ENCODE measurements at regions not wholly inside any gene's neighbourhood (a gene's known extent, or its start where the extent isn't known, plus 50 kb on each side); places are given as distances from the start of the nearest gene placed in this dataset.
"Not testable (repeated sequence)": the region's sequence is repeated elsewhere in the genome, so short reads cannot be mapped to it uniquely, and the experiment has no call there.

DNA sequence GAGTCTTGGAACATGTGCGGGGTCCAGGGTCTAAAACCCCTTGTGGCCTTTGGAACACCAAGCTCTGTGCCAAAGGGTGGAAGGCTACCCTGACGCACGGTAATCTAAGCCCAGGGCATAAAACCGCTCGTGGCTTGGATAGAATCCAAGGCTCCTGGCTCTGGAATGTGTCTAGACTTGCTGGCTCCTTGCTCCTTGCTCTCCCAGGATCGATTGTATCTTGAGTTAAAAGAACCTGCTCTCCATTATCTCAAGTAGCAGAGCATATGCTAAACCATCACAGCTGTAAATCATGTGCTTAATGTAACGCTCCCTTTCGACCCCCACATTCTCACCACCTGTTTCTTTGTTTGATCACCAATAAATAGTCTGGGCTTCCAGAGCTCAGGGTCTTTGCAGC lies 50.3 kb downstream of the TLCD4 start:
- peak; percentile 20 for DNase-seq (ENCODE audit: low read depth)
- not testable (repeated sequence) for H3K4me3 ChIP-seq (ENCODE audit: low read depth, low read length)

DNA sequence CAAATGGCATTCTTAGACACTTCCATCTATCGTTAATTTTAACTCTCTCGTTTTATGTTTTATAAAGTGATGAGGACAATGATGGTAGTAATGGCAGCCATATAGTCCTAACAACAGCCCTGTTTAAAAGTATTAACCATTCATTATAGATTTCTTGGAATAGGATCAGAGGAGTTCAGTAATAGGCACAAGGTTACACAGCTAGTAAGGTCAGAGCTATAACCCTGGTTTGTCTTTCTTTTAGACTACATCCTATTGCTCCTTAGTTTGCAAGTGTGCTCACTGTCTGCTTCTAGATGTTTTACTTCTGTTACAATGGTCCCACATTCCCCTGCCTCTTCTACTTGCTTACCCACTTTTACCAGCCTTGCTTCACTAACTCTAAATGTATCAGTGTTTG lies 50.9 kb downstream of the TLCD4 start:
- no peak for DNase-seq (ENCODE audit: low read depth)
- H3K4me3 ChIP-seq (ENCODE audit: low read depth, low read length): no peak overlapping the region
- TF ChIP-seq, protein P1, sequence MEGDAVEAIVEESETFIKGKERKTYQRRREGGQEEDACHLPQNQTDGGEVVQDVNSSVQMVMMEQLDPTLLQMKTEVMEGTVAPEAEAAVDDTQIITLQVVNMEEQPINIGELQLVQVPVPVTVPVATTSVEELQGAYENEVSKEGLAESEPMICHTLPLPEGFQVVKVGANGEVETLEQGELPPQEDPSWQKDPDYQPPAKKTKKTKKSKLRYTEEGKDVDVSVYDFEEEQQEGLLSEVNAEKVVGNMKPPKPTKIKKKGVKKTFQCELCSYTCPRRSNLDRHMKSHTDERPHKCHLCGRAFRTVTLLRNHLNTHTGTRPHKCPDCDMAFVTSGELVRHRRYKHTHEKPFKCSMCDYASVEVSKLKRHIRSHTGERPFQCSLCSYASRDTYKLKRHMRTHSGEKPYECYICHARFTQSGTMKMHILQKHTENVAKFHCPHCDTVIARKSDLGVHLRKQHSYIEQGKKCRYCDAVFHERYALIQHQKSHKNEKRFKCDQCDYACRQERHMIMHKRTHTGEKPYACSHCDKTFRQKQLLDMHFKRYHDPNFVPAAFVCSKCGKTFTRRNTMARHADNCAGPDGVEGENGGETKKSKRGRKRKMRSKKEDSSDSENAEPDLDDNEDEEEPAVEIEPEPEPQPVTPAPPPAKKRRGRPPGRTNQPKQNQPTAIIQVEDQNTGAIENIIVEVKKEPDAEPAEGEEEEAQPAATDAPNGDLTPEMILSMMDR (IDR thresholded peaks at IDR 0.05; ENCODE audit: insufficient read depth, low read depth, low read length): no peak

DNA sequence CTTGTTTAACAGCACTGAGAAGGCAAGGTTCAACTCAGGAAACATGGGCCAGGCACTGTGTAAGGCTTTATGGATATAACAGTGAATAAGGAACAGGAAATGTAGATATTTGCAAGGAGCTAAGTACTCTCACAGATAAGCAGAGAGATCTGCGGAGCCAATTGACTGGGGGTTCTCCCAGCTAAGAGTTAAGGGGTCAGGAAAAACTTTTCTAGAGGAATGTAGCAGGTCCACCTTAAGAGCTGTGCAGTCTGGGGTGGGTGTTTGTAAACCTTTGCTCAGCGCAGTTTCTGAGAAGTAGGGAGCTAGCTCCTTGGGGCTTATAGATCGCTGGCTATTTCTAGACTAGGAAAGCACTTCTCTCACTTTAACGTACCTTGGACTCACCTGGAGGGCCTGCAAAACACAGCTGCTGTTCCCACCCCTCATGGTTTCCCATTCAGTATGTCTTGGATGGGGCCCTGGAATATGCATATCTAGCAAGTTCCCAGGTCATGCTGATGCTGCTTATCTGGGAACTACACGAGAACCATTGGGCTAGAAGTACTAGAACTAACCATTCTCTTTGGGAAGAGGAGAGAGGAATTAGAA lies 51.7 kb downstream of the TLCD4 start:
- DNase-seq (ENCODE audit: low read depth): no peak
- TF ChIP-seq, protein P1 (IDR thresholded peaks at IDR 0.05; ENCODE audit: insufficient read depth, low read depth, low read length): no peak
- no peak overlapping the region for H3K4me3 ChIP-seq (ENCODE audit: low read depth, low read length)

DNA sequence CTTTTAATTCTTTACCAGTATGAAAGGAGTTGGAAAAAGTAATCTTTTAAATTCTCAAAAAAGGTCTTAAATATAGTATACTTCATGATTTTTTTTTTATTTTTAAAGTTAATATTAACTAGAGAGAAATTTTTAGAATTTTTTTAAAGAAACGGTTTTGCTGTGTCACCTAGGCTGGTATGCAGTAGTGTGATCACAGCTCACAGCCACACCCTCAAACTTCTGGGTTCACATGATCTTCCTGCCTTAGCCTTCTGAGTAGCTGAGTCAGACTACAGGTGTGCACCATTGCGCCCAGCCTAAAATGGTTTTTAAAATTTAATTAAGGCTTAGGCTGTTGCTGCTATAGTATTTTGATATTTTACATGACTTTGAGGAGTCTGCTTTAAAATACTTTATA lies 52.4 kb downstream of the TLCD4 start:
- no peak overlapping the region for H3K4me3 ChIP-seq (ENCODE audit: low read depth, low read length)
- TF ChIP-seq, protein P1 (IDR thresholded peaks at IDR 0.05; ENCODE audit: insufficient read depth, low read depth, low read length): no peak
- no peak for DNase-seq (ENCODE audit: low read depth)

DNA sequence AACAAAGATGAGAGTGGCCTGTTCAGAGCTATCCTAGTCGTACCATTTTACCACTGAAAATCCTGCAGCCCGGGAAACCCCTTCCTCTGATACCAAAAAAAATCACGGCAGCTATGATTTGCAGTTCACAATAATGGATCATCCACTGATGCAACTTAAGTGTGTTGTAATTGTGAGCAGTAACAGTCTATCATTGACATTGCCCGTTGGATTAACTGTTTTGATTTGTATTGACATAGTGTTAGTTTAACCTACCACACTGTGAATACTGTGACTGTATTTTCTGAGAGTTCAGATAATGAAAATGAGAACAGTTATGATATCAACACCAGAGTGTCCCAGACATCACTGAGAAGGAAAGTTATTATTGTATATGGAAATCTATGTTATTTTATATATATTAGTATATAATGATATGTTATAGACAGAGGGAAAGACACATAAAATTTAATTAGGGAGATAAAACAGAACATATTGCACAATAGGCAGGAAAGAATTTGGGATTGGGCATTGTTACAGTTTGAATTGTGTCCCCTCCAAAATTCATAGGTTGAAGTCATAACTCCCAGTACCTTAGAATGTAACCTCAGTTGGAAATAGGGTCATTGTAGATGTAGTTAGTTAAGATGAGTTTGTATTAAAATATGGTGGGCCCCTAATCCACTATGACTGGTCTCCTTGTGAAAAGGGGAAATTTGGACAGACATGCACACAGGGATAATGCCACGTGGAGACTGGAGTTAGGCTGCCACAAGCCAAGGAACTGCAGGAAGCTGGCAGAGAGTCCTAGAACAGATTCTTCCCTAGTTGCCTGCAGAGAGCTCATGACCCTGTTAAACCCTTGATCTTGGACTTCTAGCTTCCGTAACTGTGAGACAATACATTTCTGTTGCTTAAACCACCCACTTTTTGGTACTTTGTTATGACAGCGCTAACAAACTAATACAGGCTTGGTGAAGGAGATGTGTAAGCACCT lies 54.4 kb downstream of the TLCD4 start:
- TF ChIP-seq, protein P1 (IDR thresholded peaks at IDR 0.05; ENCODE audit: insufficient read depth, low read depth, low read length): no peak
- no peak for DNase-seq (ENCODE audit: low read depth)
- no peak overlapping the region for H3K4me3 ChIP-seq (ENCODE audit: low read depth, low read length)

DNA sequence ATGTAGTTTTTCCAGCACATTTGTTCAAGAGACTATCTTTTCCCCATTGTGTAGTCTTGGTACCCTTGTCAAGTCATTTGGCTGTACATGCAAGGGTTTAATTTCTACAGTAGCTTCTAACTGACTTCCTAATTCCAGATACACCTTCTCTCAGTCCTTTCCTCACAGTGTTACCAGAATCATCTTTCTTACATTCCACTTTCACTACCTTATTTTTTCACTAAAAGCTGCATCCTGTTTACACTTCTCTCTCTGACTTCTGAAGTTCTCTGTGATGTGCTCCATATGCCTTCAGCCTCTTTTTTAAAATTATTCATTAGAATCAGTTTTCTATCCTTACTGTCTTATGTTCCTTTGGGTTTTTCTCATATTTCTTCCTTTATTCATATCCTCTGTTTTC lies 57.1 kb upstream of the RWDD3 start:
- TF ChIP-seq, protein P1 (IDR thresholded peaks at IDR 0.05; ENCODE audit: insufficient read depth, low read depth, low read length): no peak
- no peak for DNase-seq (ENCODE audit: low read depth)

DNA sequence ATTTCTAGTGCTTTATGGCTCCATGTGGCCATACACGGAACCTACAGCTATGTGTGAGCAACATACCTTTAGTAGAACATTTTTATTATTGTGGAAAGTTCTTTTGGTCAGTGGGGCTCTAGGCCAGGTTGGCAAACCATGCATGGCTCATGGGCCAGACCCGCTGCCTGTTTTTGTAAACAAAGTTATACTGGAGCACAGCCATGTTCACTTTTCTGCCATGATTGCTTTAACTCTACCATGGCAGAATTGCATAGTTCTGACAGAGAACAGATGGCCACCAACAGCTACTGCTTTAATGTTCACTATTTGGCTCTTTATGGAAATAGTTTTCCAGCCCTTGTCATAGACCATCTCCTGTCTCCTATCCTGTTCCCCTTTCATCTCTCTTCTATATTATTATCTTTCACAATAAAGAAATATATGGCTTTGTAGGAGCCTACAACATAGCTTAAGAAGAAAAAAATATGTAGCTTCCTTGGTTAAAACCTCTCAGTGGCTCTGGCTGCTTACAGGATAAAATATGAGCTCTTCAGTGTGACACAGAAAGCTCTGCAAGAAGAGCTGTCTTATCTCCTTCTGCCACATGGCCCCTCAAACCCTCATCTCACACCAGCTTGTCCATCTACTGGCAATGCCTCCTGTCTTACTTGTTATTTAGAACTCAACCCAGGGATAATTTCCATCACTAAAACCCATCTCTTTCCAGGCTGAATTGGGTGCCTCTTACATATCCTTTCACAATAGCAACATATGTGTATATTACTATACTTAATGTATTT lies 54.6 kb upstream of the RWDD3 start:
- TF ChIP-seq, protein P1 (IDR thresholded peaks at IDR 0.05; ENCODE audit: insufficient read depth, low read depth, low read length): no peak
- DNase-seq (ENCODE audit: low read depth): no peak
- no peak overlapping the region for H3K4me3 ChIP-seq (ENCODE audit: low read depth, low read length)

More for the DNA sequence above, 57.1 kb upstream of the RWDD3 start:
- no peak overlapping the region for H3K4me3 ChIP-seq (ENCODE audit: low read depth, low read length)
